HG02884 (cell line): ENCODE measurements at regions not wholly inside any gene's neighbourhood (a gene's known extent, or its start where the extent isn't known, plus 50 kb on each side); places are given as distances from the start of the nearest gene placed in this dataset.

Source experiments
- ATAC-seq: cut with Tn5 transposase; IDR thresholded peaks from one replicate; pipeline ENCODE4 v1.9.1; 2021; ENCODE audit warnings: mild to moderate bottlenecking, moderate library complexity; ENCODE audit not compliant: unreplicated experiment

DNA sequence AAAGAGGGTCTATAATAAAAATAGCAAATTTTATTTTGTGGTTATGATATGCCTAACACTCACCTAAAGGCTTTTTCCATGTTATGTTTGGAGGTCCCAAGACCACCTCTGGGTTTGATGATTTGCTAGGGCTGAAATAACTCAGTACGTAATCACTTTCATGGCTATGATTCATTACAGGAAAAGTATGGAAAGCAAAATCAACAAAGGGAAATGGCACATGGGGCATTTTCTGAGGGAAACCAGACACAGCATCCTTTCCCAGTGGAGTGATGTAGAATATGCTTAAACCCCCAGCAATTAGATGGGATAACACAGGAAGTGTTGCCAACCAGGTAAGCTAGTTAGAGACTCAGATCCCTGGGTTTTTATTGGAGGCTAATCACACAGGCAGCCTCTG, 701.6 kb upstream of the CBLB start:
- ATAC-seq = no peak

DNA sequence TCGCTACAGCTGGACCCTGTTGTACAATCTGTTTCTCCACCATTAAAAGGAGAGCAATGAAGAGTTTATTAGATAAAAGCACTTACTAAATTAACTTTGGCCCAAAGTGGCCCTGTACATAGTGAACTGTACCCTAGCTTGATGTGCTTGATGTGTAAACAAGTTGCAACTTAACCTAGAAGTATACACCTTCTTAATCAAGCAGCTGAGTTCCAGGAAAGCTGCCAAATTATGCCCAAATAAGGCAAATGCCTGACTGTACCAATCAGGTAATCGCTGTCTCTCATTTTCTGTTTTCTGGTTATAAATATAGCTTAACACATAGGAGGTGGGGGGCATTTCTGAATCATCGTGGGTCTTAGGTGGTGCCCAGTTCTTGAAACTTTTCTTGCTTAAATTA, 704.8 kb upstream of the CBLB start:
- no peak for ATAC-seq

DNA sequence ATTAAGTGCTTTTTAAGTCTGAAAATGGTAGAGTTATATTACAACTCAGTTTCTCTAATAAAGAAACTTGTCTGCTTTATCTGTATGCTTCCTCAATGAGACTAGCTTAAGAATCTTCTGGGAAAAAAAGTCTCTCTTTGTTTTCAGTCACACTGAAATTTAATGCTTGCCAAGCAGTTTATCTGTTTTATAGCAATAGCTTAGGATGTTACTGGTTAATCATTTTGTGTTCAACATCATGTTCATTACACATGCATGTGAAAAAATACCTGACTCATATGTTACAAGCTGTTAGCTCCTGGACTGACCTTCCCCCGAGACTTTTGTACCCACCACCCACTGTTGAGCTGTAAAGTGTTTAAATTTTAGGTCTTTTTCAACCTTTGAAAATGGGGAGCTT, 706.2 kb upstream of the CBLB start:
- no peak for ATAC-seq

DNA sequence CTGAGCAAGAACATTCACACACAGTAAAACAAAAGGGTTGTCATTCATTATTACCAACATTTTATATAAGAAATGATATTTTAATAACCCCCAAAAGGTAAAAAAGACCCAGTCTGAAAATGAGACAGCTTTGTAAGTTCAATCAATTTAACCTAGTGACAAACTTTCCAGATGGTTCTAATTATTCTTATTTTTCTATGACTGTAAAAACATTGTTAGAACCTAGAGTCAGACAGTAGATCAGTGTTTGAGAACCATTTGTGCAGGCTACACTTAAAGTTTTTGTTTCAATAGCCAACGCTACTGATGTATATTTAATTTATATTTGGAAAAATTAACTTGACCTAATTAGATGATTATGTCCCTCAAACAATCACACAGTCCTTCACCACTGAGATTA, 708.4 kb upstream of the CBLB start:
- ATAC-seq = no peak

DNA sequence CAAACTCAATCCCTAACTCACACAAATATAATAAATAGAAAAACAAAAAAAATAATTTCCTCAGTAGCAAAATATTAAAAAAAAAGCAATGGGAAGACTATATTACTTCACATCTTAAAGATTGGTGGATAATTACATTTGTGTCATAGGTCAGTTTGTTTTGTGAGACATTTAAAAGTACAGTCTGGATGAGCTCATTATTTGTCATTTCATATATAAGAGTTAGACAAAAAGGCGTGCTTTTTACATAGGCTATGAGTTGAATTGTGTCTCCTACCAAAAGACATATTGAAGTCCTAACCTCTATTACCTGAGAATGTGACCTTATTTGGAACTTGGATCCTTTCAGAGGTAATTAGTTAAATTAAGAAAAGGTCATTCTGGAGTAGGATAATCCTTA, 710.1 kb upstream of the CBLB start:
- no peak for ATAC-seq

DNA sequence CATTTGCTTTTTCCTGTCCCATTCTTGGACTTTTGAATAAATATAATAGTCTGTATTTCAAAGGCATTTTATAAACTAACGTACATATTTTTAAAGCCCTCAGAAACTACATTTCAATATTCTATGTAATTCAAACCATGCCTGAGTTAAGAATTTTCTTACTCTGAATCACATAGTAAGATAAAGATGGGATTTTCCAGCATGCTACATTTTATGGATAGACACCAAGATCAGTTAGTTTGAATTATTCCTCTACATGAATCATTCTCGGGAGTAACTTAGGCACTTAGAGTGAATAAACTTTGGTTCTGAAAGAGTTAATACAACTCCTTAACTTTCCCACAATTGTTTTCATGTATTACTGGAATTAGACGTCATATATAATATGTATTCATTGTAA, 713.3 kb upstream of the CBLB start:
- ATAC-seq = no peak

DNA sequence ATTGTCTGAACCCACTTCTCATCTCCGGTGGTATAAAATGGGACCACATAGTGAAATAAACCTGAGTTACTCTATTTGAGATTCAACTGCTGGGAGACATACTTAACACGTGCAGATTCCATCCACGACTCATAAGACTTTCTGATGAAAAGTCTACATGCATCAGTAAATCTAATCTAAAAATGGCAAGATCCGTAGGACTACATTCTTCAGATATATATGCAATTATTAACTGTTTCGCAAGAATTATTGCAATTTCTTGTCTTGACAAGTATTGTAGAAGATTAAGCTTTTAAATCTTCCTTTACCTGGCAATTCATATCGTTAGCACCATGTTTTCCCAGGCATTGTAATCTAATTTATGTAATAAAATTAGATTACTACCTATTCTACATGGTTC, 718.7 kb upstream of the CBLB start:
- ATAC-seq = no peak

DNA sequence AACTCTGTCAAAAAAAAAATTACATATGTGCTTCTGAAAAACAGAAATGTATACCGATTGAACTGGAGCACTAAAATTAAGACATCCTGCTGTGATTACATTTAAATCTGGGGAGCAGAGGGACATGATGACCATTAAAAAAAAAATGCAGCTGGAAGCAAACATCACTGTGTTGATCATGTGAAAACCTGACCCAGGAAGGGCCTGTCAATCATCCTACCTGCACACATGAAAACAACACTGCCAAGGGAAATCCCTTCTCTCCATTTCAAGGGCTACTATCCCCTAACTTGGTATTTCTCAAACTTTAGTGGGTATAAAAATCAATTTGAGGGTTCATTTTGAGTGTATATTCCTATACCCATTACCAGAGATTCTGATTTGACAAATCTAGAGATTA, 719.9 kb upstream of the CBLB start:
- no peak for ATAC-seq

DNA sequence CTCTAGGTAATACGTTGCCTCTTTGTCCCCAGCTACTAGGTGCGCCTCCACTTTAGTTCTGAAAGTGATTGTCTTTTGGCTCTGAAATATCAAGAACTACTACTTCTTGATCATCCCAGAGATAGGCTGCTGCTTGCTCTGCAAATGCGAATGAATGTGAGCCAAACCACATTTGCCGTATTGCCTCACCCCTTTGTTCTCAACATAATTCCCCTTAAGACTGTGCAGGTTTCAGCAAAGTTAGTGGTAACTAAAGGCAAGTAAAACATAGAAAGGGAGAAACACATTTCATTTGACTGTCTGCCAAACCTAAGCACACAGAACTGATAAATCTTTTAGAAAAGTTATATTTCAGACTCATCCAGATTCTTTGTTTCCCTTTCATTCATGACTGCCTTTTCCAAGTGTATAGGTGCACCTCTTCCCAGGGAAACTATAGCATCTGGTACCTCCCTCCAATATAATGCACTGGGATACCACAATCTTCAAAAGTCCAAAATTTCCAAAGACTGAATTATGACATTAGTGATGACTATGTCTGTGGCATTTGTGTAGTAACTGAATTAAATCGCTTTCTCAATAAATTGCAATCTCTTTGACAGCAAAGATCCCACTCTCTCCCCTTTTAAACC, 720.6 kb upstream of the CBLB start:
- ATAC-seq = no peak

DNA sequence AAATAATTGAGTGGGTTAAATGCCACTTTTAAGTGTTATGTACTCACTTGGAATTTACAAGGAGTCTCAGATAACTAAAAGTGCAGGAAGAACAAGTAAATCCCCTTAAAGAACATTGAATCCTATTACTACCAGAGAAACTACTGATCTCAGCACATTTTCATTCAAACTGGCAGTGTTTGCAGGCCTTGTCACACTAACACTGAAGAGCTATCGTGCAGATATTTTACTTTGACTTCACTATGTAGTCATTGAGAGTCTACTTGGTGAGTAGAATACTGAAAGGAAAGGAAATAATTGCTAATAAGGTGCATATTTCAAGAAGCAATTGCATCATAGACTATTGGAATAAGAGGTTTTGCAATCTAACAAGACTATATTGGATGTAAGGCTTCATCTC, 721.4 kb upstream of the CBLB start:
- ATAC-seq = no peak

DNA sequence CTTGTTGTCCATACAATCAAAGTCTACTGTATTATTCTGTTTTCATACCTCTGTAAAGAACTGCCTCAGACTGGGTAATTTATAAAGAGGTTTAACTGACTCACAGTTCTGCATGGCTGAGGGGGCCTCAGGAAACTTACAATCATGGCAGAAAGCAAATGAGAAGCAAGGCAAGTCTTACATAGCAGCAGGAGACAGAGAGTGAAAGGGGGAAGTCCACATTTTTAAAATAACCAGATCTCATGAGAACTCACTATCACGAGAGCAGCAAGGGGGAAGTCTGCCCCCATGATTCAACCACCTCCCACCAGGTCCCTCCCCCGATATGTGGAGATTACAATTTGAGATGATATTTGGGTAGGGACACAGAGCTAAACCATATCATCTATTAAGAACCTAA, 724.6 kb upstream of the CBLB start:
- no peak for ATAC-seq

DNA sequence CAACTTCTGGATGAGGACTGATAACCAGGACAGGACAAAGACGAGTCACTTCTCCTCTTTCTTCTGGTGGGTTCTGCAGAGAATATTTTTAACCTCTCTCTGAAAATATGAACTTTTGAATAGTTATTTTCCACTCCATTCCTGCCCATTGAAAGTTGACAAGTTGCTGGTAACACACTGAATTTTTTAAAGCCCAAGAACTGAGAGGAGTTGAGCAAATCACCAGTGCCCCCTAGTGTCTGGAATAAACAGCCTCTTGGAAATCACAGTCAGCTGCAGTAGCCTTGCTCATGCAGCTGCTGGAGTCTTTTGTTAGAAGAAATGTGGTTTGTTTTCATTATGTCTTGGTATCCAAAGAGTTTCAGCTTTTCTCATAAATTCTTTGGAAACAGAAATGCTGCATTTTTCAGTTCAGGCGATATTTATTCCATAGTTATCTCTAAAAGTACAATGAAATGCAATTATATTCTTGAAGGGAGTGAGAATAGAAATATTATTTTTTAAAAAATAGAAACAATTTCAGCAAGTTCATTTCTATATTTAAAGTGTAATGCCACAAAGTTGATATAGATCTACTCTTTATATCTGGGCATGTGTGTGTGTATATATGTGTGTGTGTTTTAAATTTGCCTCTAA, 741.0 kb upstream of the CBLB start:
- peak; percentile 80 for ATAC-seq

DNA sequence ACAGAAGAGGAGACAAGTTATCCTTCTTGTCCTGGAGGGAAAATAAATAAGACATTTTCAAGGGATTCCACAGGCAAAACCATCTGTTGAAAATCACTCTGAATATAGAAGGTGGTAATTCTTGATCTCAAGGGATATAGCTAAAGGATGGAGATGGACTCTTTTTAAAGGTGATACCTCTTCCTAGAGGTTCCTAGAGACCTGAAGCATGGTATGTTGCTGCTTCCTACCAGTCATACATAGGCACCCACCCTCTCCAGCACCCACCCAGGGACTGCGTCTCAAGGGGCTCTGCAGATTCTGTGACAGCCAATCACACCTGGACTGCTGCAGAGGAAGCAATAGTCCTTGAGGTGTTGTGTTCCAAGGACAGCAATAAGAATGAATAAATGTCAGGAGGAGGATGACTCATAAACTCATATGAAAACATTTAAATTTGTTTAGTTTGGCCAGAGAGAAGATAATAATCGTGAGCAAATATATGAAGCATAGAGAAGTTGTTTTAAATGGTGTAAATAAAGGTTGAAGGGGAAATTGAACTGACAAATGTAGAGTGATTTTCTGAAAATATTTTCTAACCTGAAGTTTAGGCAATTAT, 741.6 kb upstream of the CBLB start:
- ATAC-seq = no peak

DNA sequence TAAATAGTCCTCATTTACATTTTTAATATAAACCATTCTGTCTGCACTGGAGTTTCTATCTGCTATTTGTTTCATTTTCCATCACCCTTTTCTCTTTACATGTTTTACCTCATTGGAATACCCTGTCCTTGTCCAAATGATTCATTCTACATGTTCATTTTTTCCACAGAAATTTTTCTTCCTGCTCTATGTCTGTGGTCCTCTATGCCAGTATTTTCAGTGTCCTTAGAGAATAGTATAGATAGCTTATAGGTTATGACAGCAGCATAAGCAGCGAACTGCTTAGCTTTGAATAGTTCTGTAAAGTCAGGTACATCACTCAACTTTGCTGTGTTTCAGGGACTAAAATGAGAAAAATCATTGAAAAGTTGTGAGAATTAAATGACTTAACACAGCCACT, 742.3 kb upstream of the CBLB start:
- no peak for ATAC-seq

DNA sequence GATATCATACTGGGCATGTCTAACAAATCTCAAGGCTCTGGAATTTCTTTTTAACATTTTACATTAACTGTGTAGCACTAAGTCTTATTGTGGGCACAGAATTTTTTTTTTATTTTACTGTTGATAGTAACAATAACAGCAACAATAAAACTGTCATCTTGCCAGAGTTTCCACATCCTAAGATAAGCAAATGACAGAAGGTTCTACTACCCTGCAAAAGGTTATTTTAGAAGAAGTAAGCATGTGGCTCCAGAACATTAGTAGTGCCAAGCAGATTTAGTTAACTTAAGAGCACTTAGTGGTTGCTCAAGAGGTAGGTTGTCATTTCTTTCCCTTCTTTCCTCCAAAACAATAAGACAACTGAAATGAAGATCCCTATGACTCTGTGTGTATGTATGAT, 743.0 kb upstream of the CBLB start:
- ATAC-seq = no peak

DNA sequence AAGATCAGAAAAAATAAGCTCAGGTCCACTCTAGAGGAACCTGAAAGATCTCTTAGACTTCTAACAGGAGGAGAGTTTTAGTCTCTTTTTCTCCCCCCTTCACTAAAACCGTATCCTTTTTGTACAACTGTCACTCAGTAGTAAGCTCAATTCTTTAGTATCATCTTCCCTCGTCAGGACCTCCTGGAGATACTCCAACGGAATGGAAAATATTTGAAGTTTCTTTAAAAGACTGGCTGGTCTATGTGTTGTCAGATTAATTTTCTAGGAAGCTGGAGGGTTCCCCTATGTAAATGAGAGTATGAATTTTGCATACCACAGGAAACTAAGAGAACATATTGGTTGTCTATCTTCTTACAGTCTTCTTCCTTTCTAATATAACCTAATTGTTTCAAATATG, 747.7 kb upstream of the CBLB start:
- no peak for ATAC-seq

DNA sequence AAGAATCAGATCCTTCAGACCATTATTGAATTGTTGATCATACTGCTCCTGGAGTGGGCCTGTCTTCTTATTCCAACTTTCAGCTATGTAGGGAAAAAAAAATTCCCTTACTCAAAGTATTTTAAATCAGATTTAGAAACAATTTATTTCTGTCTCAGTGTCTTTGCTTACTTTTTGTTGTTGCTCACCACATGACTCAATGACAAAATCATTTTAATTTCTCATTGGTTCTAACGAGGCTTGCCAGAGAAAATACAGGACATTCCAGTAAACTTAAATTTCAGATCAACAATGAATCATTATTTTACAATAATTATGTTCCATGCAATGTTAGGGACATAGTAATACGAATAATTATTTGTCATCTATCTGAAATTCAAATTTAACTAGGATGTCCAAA, 748.5 kb upstream of the CBLB start:
- ATAC-seq = no peak

DNA sequence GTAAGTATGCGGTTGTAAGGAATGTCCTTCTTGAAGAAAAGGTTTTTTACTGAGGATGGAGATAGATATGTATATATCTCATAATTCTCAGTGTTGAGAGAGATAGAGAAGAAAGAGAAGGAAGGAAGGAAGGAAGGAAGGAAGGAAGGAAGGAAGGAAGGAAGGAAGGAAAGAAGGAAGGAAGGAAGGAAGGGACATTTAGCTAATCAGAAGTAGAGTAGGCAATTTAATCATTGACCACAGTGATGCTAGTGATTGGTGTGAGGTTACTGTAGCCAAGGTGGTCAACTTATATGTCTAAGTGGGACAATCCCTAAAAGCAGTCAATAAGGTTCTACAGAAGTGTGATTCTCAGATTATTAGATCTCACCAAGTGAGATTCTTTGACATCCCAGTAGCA, 751.8 kb upstream of the CBLB start:
- no peak for ATAC-seq

DNA sequence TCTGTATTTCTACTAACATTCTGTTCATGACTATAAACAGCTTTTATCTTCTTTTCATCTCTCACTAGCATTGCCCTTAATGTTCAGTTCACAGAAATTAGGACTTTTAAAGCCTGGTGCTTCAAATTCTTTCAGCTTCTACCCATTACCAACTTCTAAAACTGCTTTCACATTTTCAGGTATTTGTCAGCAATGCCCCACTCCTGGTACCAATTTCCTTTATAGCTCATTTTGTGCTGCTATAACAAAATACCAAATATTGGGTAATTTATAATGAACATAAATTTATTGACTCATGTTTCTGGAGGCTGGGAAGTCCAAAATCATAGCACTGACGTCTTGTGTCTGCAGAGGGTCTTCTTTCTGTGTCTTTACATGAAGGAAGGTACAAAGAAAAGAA, 753.1 kb upstream of the CCDC54 start:
- no peak for ATAC-seq

DNA sequence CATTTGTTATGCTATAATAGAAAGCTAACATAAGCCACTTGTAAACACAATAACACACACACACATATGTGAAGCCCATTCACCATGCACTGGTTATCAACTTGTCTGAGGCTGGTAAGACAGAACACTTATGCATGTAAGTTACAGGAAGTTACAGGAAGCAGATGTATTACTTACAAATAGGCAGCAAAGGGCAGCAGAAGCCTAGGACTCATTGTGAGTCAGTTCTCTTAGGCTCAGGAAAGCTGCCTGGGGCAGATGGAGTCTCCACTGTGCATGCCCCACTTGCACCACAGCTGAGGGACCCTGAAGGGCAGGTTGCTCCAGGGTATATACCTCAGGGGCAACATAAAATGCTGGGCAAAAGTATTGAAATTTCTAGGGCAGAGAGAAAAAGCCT, 748.8 kb upstream of the CCDC54 start:
- ATAC-seq = no peak

DNA sequence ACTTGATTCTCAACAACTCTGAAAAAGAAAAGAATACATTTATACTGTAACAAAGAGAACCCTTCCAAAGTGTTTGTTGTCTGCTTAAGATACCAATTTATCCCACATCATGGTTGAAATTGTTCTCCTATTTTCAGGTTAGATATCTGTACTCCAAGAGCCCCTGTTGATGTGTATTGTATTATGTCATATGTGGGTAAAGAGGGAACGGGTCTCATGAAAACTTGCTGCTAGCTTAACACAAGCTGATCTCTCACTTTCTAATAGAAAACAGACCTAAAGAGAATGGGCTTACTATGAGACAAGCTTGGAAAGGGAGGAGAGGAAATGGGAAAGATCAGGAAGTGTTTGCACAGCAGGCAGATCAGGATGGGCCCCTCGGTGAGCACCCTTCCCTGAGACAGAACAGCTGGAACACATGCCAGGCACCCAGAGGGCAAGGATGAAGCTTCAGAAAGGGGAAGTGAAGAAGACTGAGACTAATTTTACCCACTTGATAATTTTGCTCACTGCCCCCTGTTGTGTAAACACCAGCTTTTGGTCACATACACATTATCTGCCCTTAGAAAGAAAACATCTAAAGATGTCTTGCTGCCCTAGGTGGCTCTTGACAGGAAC, 747.9 kb upstream of the CCDC54 start:
- peak; percentile 74 for ATAC-seq

DNA sequence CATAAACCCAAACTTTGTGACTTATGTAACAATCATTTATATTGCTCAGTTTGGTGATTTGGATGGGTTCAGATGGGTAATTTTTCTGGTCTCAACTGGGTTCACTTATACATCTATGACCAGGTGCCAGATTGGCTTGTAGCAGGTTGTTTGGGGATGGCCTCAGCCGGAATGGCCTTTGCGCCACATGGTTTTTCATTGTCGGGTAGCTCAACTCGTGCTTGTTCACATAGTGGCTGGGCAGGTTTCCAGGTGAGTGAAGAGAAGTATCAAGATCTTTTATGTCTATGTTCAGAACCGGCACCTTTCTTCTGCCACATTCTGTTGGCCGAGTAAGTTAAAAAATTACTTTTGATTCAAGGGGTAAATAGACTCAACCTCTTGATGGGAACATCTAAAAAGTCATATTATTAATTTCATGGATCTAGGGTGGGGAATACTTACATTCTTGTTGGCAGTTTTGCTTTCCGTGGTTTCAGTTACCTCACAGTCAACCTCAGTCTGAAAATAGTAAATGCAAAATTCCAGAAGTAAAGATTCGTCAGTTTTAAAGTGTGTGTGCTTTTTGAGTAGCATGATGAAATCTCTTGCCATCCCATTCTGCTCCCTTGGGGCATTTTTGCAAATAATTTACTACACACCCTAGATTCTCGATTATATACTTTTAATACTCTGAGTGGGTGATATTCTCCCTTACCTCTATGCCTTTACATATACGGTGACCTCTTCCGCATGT, 745.7 kb upstream of the CCDC54 start:
- ATAC-seq = no peak
